HG03025 (cell line): ENCODE measurements at regions not wholly inside any gene's neighbourhood (a gene's known extent, or its start where the extent isn't known, plus 50 kb on each side); places are given as distances from the start of the nearest gene placed in this dataset.
A peak's percentile ranks its signal among the peaks of the same experiment; 100 is the strongest.

Experiments
- ATAC-seq: cut with Tn5 transposase; IDR thresholded peaks from one replicate; pipeline ENCODE4 v1.9.1; 2021; ENCODE audit warnings: mild to moderate bottlenecking, moderate library complexity; ENCODE audit not compliant: unreplicated experiment, low FRiP score

DNA sequence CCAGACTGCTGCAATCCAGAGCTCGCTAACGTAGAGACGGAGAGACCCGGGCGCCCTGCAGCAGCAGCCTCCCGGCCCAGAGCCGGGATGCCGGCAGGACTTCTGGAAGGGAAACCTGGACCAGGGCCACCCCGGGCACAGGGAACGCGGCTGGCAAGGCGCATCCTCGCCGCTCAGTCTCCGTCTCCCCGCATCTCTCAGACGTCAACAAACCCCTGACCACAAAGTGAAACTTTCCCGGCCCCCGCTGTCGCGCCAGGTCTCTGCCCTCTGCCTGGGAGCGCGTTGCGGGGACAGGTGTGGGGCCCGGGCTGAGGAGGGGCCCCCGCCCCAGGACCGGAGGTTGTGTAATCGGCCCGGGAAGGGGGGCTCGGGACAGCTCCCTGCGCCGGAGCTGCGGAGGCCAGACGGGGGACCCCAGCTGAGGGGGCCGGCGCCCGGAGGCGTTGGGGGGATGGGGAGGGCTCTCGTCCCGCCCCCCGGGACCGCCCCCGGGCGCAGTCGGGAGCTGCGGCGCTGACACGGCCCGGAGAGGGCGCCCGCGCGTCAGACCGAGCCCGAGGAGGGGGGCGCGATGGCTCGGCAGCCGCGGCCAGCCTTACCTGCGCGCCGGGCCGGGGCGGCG is 116.6 kb upstream of the HIVEP3 start:
- ATAC-seq = peak; percentile 73

DNA sequence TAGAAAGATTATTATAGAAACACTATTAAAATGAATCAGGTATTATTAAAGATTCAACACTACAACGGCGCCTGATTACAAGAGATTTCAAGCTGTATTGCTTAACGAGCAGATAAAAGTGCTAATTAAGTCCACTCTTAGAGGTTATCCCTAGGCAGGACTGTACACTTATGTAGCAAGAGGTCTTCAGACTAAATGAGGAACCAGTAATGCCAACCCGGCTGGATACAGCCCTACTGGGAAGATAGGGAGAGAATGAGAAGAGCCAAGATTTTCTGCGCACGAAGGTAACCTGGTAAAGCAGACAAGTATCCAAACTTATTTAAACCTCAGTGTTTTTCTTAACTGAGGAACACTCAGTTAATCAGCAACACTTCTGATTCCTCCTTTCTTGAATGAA is 115.7 kb upstream of the HIVEP3 start:
- no peak for ATAC-seq

DNA sequence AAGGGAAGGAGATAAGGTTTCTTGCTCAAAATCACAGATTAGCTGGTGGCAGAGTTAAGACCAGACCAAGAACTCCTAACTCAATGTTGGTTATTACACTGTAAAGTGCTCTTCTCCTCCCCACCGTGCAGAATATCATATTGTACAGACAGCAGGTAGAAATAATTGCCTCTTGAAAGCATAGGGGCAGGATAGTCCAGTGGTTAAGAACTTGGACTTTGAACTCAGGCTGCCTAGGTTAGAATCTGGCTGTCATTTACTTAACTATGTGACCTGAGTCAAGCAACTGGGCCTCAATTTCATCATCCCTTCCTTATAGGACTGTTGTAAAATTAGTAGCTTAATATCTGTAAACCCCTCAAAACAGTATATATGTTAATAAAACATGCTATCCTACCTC is 114.9 kb upstream of the HIVEP3 start:
- no peak for ATAC-seq

DNA sequence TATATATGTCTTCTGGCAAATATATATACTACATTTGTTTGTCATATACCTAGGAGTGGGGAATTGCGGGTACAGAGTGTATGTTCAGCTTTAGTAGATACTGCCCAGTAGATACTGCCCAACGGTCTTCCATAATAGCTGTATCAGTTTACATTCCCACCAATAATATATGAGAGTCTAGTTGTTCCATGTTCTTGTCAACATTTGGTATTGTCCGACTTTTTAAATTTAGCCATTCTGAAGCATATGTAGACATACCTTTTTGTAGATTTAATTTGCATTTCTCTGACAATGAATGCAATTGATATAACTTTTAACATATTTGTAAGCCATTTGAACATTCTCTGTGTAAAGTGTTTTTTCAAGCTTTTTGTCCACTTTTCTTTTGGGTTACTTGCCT is 99.0 kb upstream of the HIVEP3 start:
- ATAC-seq = no peak

DNA sequence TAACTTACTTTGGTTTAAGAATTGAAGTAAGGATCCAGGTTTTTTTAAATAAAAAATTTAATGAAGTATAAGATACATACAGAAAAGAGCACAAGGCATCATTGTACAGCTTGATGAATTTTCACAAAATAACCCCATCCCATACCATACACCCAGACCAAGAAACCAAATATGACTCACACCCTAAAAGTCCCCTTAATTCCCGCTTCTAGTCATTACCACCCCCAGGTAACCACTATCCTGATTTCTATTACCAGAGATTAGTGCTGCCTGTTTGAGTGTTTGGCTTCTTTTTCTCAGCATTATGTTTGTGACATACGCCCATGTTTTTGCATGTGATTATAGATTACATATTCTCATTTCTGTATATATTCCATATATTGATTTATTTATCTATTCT is 98.5 kb upstream of the HIVEP3 start:
- ATAC-seq = no peak

DNA sequence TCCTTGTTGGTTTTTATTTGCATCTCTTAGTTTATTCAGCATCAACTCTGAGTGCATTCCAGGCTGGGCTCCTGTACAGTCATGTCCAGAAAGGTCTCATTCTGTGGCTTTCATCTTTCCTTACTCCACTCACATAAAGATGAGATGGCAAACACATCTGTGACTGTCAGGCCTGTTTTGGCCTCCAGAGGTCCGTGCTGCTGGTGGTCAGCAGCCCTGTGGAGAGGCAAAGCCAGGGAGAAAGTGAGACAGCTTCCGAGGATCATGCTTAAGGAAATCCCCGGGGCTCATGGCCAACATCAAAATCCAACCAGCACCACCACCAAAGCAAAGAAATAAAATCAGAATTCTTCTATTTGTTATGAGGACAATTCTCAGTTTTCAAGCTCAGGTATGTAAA is 96.1 kb upstream of the HIVEP3 start:
- no peak for ATAC-seq

DNA sequence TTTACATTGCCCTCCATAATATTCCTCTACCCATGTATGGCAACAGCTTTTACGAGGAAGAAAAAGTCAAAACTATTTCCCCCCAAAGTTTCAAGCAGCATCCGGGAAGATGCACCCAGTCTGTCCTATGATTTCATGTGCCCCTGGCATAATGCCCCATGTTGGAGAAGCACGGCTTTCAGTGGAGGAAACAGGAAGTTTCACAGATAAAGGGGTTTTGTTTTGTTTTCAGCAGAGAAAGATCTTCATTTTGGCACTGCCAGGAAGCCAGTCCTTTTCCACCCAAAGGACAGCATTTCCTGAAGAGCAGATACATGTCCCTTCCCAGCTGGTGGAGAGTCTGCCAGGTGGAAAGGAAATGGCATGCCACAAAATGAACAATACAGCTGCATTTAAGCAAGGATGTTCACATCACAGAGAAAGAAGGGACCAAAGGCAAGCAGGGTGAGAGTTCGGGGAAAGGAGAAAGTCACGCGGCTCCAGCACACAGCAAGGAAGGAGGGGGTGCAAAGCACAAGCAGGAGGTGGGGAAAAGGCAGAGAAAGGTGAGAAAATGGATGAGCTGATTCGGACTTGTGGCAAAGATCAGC is 95.3 kb upstream of the HIVEP3 start:
- ATAC-seq = no peak

DNA sequence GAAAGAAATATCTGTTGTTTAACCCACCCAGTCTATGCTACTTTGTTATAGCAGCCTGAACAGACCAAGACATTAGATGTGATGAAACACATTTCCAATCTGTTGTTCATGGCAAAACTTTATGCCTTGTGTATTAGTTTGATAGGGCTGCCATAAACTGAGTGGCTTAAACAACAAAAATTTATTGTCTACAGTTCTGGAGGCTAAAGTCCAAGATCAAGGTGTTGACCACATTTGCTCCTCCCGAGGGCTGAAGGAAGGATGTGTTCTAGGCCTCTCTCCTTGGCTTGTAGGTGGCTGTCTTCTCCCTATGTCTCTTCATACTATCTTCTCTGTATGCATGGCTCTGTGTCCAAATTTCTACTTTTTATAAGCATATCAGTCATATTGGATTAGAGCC is 94.1 kb upstream of the HIVEP3 start:
- ATAC-seq = no peak

DNA sequence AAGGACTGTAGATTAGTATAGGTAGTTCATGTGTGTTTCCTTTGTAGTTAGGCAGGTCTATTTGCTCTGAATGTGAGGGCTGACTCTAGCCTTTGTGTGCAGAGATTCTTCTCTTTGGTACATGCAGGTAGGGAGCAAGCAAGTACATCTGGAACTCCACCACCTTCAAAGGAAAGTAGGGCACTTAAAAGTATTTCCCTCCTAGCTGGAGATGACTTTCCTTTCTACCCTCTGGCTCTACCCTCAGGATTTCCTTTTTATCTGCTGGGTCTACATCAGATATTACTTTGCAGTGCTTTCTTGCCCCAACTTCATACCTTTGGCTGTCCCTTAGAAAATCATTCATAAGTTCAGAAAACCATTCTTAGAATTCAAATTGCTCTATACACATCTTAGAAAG is 91.7 kb upstream of the HIVEP3 start:
- ATAC-seq = no peak

DNA sequence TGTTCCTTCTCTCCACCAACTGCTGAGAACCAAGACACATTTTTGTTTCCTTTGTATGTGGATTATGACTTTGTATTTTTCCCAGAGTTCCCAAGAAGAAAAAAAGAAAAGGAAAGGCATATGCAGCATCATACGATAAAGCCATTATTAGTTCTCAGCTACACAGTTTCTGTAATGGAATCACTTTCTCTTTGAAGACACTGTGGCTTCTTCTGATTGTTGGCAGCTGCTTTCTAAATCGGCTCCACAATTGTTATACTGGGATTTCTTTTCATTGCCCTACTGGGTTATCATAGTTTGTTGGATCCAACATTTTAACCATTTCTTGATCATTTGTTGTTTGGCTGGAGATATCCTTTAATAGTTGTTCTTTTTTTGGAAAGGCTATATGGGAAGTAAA is 89.5 kb upstream of the HIVEP3 start:
- no peak for ATAC-seq

DNA sequence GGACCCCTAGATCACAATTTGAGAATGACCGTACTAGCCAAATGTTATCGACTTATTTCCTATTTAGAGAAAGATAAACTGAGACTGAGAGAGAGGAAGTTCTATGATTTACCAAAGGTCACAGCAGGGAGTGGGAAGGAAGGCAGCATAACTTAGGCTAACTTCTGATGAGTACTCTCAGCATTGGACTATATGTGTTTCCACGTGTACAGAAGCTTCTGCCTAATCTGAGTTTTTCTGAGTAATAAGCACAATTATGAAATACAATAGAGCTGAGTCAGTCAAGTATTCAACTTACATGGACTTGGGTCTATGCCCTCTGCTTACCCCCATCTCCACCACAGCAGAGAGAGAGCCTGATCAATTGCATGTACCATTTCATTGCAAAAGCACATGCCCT is 88.1 kb upstream of the HIVEP3 start:
- no peak for ATAC-seq

DNA sequence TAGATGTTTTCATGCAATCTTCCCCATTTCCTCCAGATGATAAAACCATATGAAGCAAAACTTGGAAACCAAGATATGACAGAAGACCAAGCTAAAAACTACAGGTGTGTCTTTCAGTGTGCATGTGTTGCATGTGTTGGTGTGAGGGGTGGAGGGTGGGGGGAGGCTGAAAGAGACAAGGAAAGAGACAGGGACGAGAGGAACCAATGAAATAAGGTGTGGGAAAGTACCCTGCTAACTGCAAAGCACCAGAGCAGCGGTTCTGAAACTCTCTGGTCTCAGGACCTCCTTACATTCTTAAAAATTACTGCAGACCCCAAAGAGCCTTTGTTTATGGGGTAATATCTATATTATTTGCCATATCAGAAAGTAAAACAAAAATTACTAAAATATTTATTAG is 87.4 kb upstream of the HIVEP3 start:
- ATAC-seq = no peak

DNA sequence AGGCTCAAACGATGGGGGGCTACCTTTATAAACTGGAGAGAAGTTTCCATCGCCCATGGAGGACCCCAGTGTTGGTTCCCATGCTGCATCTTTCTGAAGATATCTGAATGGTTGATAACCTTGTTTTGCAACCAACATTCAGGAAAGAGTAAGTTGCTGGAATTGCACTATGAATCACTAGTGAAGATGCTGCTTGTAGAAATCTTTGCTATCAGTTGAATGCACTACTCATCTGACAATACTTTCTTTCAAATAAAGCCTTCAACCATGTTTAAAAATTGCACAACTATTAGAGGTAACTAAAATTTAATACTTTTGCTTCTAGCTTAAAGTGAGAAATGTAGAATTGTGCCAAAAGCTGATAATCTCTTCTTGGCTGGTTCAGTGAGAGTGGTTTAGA is 86.8 kb upstream of the HIVEP3 start:
- no peak for ATAC-seq

DNA sequence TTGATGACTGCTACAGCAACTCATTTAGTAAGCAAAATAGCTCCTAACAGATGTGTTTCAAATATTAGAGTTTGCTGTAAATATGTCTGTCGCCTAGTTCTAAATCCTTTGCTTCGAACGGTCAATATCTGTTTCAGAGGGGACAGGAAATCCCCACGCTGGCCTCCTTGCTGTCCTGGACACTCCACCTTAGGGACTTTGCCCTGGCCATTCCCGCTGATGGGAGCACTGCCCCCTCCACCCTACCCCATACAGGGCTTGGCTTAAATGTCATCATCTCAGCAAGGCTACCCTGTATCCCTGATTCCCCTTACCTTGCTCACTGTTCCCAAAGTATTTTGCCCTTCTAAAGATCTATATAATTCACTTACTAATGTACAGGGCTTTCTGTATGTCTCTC is 86.1 kb upstream of the HIVEP3 start:
- ATAC-seq = no peak

DNA sequence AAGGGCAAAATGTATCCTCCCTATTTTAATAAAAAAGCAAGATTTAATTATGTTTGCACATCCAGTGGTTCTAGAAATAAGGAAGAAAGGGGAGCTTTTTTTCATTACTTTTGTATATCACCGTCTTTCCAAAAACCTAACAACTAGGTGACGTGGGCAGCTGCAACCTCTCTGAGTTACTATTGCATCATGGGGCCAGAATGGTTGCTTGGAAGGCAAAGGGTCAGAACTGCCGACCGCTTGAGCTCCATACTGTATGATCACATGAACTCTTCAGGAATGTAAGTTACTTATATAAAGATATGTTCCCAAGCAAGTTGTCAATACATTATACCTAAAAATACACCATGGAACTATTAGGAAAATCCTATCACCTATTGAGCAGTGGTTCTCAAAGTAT is 85.6 kb upstream of the HIVEP3 start:
- ATAC-seq = no peak

DNA sequence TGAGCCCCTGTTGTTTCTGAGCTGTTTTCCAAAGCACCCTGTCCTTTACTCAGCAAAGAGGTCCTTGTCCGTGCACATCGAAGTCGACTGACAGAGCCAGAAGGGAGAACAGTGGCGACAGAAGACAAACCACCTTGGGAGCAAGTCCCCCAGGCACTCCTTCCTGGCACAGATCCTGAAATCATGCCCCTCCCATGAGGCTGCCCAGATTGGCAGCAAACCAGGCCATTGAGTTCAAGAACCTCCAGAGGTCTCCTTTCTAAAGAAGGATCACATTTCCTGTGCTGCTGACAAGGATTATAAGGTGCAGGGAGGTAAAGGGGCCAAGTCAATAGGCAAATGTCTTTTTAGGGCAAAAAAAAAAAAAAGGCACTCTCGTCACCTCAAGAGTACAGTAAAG is 84.7 kb upstream of the HIVEP3 start:
- ATAC-seq = no peak

DNA sequence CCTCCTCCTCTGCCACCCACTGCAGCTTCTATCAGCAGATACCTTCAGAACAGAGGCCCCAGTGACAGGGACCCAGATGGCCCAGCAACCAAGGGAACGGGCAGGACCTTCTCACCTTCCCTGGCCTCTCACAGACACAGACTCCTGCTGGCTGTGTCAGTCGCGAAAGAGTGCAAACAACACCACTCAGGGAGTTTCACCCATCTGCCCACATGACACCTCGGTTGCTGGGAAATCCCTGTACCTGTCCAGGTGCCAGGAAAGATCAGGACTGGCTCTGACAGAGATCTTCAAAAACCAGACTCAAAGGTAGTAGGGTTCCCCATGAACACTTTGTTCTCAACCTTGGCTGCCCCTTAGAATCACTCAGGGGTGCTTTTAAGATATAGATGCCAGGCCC is 83.5 kb upstream of the HIVEP3 start:
- no peak for ATAC-seq

DNA sequence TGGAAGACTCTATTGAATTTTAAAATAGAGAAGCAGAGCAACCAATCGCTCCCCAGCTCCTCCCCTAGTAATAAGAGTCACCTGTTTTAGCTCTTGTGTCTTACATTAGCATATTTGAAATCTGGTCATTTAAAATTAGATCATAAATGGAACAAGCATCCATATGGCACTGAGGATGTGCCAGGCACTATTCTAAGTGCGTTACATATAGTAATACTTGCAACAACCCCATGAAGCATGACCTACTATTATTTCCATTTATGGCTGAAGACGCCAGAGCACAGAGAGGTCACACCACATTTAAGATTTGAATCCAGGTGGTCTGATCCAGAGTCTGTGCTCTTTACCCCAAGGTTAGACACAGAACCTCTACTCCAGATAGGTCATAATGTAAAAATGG is 82.0 kb upstream of the HIVEP3 start:
- ATAC-seq = no peak

DNA sequence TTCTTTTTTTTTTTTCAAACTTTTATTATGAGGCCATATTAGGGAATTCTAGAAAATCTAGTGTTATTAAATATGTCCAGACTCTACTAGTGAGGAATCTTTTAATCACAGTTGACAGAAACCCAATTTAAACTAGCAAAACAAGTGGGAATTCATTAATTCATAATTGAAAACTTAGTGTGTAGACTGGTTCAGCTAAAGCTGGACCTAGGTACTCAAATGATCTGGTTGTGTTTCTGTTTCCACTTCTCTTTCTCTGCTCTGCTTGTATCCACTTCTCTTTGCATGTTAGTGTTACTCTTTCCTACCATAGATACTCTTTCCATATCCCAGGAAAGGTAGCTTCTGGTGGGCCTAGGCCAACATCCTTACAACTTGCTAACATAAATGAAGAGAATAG is 81.2 kb upstream of the HIVEP3 start:
- ATAC-seq = no peak

DNA sequence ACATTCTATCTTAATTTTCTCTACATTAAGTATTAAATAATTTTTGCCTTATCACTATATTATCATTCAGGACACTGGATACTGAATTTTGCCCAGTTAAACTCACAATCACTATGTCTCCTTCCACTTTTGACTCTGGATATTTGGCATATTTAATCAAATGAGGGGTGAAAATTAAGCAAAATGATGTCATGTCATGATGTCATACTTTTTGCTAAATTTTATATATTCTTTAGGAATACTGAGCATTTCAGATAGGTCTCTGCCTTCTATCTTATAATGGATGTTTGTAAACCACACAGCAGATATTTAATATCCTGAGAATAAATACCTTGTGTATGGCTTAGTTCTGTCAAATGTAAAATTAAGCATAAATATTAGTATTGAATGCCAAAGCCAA is 79.5 kb upstream of the HIVEP3 start:
- ATAC-seq = no peak

DNA sequence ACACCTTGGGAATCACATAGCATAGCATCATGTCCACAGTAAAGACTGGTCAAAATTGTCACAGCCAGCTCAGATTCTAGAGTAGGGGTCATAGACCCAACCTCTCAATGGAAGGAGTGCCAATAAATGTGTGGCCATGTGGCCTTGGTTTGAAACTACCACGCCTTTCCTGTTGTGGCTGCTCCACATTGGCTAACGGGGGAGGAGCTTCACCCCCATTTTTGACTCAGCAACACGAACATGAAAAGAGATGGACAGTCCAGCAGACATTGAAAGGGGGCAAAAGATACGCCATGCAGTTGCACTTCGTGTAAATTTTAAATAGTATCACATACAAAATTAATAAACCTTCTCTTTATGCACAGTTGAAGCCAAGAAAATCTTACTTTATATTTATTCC is 78.4 kb upstream of the HIVEP3 start:
- no peak for ATAC-seq

DNA sequence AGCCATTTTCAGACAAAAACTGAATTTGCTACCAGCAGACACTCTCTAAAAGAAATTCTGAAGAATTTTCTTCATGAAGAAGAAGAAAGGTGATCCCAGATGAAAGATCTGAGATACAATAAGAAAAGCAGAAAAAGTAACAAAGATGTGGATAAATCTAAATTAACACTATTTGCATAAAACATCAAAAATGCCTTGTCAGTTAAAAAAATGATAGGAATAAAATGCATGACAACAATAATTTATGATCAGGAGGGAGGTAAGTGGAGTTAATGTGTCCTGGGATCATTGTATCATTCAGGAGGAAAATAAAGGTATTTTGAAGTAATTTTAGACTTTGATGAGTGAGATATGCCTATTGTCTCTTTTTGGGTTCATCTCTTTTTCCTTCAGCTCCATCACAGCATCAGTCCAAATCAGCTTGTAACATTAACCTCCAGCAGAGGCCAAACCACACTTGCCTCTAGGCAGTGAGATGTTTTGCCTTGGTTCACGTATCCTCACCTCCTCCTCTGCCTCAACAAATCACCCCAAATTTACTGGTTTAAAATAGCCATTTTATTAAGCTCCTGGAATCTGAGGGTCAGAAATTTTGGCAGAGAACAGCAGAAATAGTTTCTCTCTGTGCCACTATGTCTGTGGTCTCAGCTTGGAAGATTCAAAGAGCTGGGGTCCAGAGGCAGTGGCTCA is 76.9 kb upstream of the HIVEP3 start:
- no peak for ATAC-seq
